GM19238 (cell line): ENCODE measurements at regions not wholly inside any gene's neighbourhood (a gene's known extent, or its start where the extent isn't known, plus 50 kb on each side); places are given as distances from the start of the nearest gene placed in this dataset.

Experiments
- DNase-seq: peaks from one replicate; pipeline ENCODE4 v3.0.0; 2011; ENCODE audit warnings: low spot score; ENCODE audit not compliant: insufficient read length

- DNase-seq: no peak
Measured at GRCh38 chr9:78563269-78563668, 266.3 kb downstream of the PSAT1 start.

- DNase-seq: no peak
Measured at GRCh38 chr9:78565481-78565880, 268.6 kb downstream of the PSAT1 start.

GRCh38 chr9:78566521-78566920 is 269.6 kb downstream of the PSAT1 start:
- no peak for DNase-seq

- no peak for DNase-seq
Measured at GRCh38 chr9:78566948-78567675, 270.2 kb downstream of the PSAT1 start.

GRCh38 chr9:78567693-78568092 is 270.8 kb downstream of the PSAT1 start:
- no peak for DNase-seq

DNA sequence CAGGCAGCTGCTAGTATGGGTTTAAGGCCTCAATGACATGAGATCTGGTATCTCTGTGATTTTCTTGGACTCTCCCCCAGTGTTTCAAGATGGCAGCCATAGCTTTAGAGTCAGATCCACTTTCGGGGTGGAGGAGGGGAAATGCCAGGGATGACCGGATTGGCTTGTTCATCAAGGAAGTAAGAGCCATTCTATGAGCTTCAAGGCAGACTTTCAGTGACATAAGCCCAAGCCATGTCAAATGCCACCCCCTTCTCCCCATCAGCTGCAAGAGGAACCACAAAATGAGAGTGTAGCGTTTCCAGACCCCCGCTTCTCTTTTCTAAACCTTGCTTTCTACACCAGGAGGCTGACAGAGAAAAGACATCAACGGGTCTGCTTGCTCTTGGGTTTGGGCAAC is 271.8 kb downstream of the PSAT1 start:
- DNase-seq: no peak

DNA sequence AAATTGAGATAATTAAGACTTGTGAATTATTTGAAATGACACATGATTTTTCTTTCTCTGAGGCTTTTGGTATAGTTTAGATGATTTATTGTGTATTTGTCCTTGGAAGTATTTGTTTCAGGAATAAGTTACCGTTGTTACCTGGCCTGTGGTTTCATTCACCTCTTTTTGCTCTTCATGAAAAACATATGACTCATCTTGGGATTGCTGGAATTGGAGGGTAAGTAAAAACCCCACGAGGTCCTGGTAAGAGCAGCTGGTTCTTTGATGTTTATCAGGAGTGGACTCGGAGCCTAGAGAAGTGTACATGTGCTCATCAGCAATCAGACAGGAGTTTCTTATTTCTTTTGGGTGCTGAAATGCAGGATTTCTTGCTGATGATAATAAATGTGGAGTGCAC is 275.3 kb downstream of the PSAT1 start:
- no peak for DNase-seq

GRCh38 chr9:78573205-78573604 is 276.3 kb downstream of the PSAT1 start:
- DNase-seq: no peak

DNA sequence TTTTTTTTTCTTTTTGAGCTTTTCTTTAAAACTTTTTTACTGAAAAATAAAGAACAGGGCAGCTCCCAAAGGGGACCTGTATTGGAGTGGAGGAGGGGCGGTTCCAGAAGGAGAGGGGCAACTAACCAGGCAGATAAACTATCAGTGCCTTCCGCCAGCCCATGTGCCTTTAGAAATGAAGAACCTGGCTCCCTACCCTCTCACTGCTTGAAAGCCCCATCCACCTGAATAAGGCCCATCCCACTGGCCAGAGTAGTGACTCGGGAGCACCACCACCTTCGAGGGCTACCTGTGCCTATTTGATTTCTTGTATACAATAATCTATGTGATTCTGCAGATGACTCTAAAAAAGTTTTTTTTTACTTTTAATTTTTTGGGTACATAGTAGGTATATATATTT is 276.7 kb downstream of the PSAT1 start:
- no peak for DNase-seq

- no peak for DNase-seq
Measured at GRCh38 chr9:78574354-78575045, 277.6 kb downstream of the PSAT1 start.

- no peak for DNase-seq
Measured at GRCh38 chr9:78575081-78575480, 278.2 kb downstream of the PSAT1 start.

- DNase-seq: no peak
Measured at GRCh38 chr9:78575771-78576170, 278.8 kb downstream of the PSAT1 start.

DNA sequence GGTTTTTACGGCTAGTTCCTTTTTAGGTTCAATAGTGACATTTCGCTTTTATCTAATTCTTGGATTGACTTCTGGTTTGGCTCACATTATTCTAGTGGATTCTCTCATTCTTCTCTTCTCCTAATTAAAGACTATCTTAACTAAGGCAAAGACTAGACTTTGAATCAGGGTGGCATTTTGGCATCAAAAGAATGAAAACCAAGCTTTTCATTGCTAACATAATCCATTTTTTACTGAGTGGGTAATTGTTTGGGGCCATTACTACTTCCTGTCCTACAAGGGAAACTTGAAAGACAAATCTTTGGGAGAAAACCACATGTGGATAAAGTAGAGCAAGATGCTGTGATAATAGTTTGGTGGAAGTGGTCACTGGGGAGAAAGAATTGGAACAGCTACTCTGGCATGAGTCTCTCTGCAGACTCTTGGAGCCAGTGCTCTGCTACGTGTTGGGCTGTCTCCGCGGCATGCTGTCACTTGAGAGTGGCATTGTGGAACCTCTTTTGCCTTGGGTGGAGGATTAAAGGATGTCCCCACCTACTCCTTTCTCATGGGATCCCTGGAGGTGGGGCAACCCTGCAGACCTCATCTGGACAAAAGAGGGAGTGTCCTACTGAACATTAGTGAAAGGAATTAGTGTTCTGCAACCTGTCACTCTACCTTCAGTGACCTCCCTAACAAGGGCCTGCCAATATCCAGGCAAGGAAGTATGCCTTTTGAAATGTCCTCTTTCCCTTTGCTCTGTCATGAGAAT is 280.4 kb downstream of the PSAT1 start:
- DNase-seq: no peak

DNA sequence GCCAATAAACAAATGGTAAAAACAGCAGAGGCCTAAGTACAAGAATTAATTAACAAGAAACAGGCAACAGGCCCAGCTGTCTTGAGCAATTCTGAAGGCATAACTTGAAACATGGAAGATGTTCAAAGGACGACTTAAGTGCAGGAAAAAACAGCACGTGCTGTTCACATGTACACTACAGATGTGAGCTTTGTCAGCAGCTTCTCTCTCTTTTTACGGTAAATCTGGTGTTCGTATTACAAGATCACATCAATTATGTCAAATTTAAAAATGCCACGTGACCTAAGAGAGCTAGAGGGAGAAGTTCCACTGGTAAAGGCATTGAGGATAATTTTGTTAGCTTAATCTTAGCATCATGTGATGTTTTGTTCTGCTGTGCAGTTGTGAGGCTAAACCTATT is 281.1 kb downstream of the PSAT1 start:
- DNase-seq: no peak

GRCh38 chr9:78582821-78583220 is 285.9 kb downstream of the PSAT1 start:
- no peak for DNase-seq

DNA sequence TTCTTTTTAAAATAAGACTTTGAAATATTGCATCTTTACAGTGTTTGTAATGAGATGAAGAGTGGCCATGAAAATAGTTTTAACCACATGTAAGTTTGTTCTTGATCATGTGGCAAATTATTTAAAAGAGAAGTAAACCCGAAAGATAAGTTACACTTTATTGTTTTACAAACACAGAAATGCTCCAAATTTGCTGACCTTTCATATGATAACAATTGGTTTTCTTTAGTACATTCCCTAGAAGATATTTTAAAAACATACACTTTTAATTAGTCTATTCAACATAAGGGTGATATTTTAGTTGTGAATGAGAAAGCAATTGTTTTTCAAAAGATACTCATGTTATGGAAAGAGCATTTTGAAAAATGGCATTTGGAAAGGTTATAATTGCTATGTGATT is 287.7 kb downstream of the PSAT1 start:
- DNase-seq: no peak

DNA sequence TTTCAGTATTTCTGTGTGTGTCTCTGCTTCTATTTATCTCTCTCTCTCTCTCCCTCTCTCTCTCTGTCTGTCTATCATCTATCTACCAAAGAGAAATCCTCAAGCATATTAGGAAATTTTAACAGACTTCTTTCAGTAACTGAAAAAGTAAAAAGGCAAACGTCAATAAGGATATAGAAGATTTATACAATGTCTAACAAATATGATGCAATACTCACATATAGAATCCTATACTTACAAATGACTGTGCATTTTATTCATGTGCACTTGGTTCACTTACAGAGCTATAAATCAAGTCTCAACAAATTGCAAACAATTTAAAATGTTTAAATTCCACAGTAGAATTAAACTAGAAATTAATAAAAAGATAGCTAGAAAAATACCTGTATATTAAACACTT is 289.0 kb downstream of the PSAT1 start:
- no peak for DNase-seq

GRCh38 chr9:78590068-78590467 is 293.1 kb downstream of the PSAT1 start:
- DNase-seq: no peak

DNA sequence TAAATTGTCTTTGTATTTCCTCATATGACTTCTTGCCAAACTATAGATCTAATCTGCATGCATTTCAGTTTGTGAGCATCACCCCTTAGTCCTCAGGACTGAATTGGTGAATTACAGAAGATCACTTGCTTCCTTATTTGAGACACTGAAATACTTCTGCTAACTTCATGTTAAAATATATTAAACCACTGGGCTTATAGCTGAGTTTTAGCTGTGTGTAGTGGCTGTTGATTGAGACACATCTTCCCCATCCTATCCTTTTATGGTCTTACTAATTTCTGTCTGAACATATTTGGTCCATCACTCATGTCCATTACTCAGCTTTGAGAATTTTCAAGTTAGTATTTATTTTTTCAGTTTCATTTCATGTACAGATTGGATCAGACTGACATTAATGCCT is 295.9 kb downstream of the PSAT1 start:
- no peak for DNase-seq

DNA sequence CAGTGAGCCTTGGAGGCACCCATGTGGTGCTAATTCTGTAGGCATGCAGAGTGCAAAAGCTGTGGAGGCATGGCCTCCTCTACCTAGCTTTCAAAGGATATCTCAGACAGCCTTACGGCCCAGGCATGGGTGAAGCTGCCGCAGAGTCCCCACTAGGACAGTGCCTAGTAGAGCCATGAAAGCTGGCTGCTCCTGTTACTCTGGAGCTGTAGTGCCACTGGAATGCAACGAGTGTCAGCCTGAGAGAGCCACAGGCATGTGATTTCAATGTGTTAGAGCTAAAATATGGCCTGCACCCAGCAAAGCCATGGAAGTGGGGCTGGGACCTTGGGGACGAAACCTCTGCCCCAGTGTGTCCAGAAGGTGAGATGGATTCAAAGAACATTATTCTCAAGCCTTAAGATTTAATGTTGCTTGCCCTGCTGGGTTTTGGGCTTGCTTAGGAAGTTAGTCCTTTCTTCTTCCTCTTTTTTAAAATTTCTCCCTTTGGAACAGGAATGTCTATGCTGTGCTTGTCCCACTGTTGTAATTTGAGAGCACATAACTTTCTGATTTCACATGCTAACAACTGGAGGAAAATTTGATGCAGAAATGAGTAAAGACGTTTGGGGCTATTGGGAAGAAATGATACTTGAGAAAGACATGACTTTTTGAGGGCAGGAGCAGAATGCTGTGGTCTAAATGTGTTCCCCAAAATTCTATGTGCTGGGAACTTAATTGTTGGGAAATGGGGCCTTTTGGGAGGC is 298.4 kb downstream of the PSAT1 start:
- DNase-seq: no peak

DNA sequence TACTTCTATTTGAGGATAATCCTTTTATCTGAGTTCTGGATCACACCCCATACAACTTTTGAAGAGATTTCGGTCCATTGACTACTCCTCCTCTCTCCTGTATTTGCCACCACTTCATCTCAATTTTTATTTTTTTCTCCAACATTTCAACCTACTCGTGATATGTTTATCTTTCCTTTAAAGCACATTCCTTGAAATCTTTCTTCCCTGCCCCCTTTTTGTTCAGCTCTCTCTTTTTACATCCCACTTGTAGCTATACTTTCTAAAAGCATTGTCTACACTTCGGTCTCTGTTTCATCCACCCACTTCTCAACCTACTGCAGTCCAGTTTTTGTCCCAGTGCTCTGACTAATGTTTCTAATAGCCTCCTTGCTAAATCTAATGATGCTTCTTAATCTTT is 299.4 kb downstream of the PSAT1 start:
- no peak for DNase-seq

- DNase-seq: no peak
Measured at GRCh38 chr9:78598120-78598519, 301.2 kb downstream of the PSAT1 start.
